B cell (primary cell): ENCODE measurements at regions not wholly inside any gene's neighbourhood (a gene's known extent, or its start where the extent isn't known, plus 50 kb on each side); places are given as distances from the start of the nearest gene placed in this dataset.

Experiments
- ATAC-seq: fragments of 200-7000 bp; cut with Tn5 transposase; one replicate; pipeline ENCODE4 v1.10.0; 2021; ENCODE audit warnings: low read depth, mild to moderate bottlenecking, moderate number of reproducible peaks, moderate library complexity
- CTCF ChIA-PET: fragments of 350-600 bp; sonication (Branson Sonifier 250); formaldehyde crosslinking; loops from one replicate; lab custom pipeline; 2021; ENCODE audit warnings: antibody characterized with exemption, inconsistent platforms; lab: Charles Lee
- POLR2A ChIA-PET: fragments of 350-600 bp; sonication (Branson Sonifier 250); formaldehyde crosslinking; loops from one replicate; lab custom pipeline; 2021; ENCODE audit warnings: antibody characterized with exemption; lab: Charles Lee
- DNase-seq: peaks from one replicate; pipeline ENCODE4 v3.0.0; 2013
- H2AFZ ChIP-seq: 2 replicates; pipeline ENCODE4 v1.6.1; 2012; ENCODE audit warnings: mild to moderate bottlenecking, low read depth, low read length; ENCODE audit not compliant: insufficient read depth, poor library complexity, severe bottlenecking
- H3K27ac ChIP-seq, 2 donors: 1 replicate in 1 of 2; 2 replicates in 1 of 2; pipeline ENCODE4 v1.5.1; 2012 to 2013; ENCODE audit warnings: low read length in 2 of 2, mild to moderate bottlenecking in 2 of 2, moderate library complexity in 1 of 2
- H3K27me3 ChIP-seq, 4 experiments: fragments of 200-600 bp in 1 of 4; sonication (generic) in 1 of 4; replicated peaks in 1 of 4; 1 replicate in 2 of 4; 2 replicates in 2 of 4; pipeline versions ENCODE4 v1.6.1 to v1.7.0; 2013 to 2016; ENCODE audit warnings: low read length in 3 of 4, mild to moderate bottlenecking in 2 of 4, mixed read lengths in 1 of 4, moderate library complexity in 1 of 4; ENCODE audit not compliant: insufficient read depth in 4 of 4, control insufficient read depth in 3 of 4; ENCODE audit errors: control extremely low read depth in 1 of 4
- H3K36me3 ChIP-seq, 2 experiments: replicated peaks in 1 of 2; 1 replicate in 1 of 2; 2 replicates in 1 of 2; pipeline versions ENCODE4 v1.6.1 to v1.7.1; 2013; ENCODE audit warnings: low read length in 1 of 2; ENCODE audit not compliant: insufficient read depth in 2 of 2, control insufficient read depth in 1 of 2; ENCODE audit errors: control extremely low read depth in 1 of 2, extremely low read depth in 1 of 2
- H3K4me1 ChIP-seq, 2 donors: fragments of 200-600 bp in 1 of 2; sonication (generic) in 1 of 2; 1 replicate in 1 of 2; 2 replicates in 1 of 2; pipeline versions ENCODE4 v1.5.1 to v1.6.1; 2013 to 2017; ENCODE audit warnings: low read length in 2 of 2; ENCODE audit not compliant: control insufficient read depth in 2 of 2, insufficient read depth in 2 of 2
- H3K4me2 ChIP-seq: replicated peaks from 2 replicates; pipeline ENCODE3; 2012; ENCODE audit warnings: mild to moderate bottlenecking, low read depth, low read length; ENCODE audit not compliant: poor library complexity, severe bottlenecking
- H3K4me3 ChIP-seq, 5 experiments: fragments of 200-600 bp in 1 of 5; sonication (generic) in 1 of 5; 1 replicate in 3 of 5; 2 replicates in 2 of 5; pipeline versions ENCODE4 v1.5.1 to v1.7.0; 2011 to 2016; ENCODE audit warnings: low read length in 4 of 5, mild to moderate bottlenecking in 4 of 5, low read depth in 2 of 5, control low read depth in 1 of 5, moderate library complexity in 1 of 5; ENCODE audit not compliant: insufficient read depth in 1 of 5; ENCODE audit errors: control extremely low read depth in 1 of 5, extremely low read depth in 1 of 5
- H3K79me2 ChIP-seq: fragments of 200-600 bp; sonication (generic); one replicate; pipeline ENCODE4 v1.6.0; 2016; ENCODE audit warnings: low read length; ENCODE audit not compliant: control insufficient read depth, insufficient read depth
- H3K9ac ChIP-seq: fragments of 200-600 bp; sonication (generic); 2 replicates; pipeline ENCODE4 v1.6.1; 2017; ENCODE audit warnings: mild to moderate bottlenecking, low read length, moderate library complexity
- H3K9me3 ChIP-seq, 3 donors: one replicate each; pipeline versions ENCODE4 v1.6.1 to v1.7.1; 2013; ENCODE audit warnings: low read length in 2 of 3; ENCODE audit not compliant: control insufficient read depth in 2 of 3, insufficient read depth in 1 of 3; ENCODE audit errors: control extremely low read depth in 1 of 3
- H4K20me1 ChIP-seq: 2 replicates; pipeline ENCODE4 v1.6.0; 2012; ENCODE audit warnings: mild to moderate bottlenecking, low read length; ENCODE audit not compliant: insufficient read depth, control insufficient read depth, poor library complexity, severe bottlenecking
- H3K27ac Mint-ChIP-seq: one replicate; pipeline ENCODE4 v1.8.0; 2021; ENCODE audit warnings: mixed read lengths
- H3K27me3 Mint-ChIP-seq: one replicate; pipeline ENCODE4 v1.8.0; 2021; ENCODE audit warnings: mixed read lengths
- H3K4me1 Mint-ChIP-seq: one replicate; pipeline ENCODE4 v1.8.0; 2021; ENCODE audit warnings: mixed read lengths
- H3K4me3 Mint-ChIP-seq: one replicate; pipeline ENCODE4 v1.8.0; 2021; ENCODE audit warnings: mixed read lengths
- H3K9me3 Mint-ChIP-seq: one replicate; pipeline ENCODE4 v1.8.0; 2022; ENCODE audit warnings: mixed read lengths; ENCODE audit not compliant: insufficient read depth
- CTCF ChIP-seq: fragments of 200-600 bp; IDR thresholded peaks from one replicate; pipeline ENCODE4 v1.8.0; 2022; ENCODE audit warnings: antibody characterized with exemption, mild to moderate bottlenecking
- EZH2 ChIP-seq: IDR thresholded peaks from 2 replicates; pipeline ENCODE4 v1.6.1; 2012; ENCODE audit warnings: borderline replicate concordance, low read depth, mild to moderate bottlenecking, moderate library complexity, low read length; ENCODE audit not compliant: insufficient read depth, poor library complexity, severe bottlenecking
- WGBS: methylation state at CpG from one replicate; pipeline ENCODE4 v1.1.5; 2013; ENCODE audit warnings: missing lambda C conversion rate; ENCODE audit not compliant: insufficient coverage; 5-methylcytosine and 5-hydroxymethylcytosine counted together
- intact Hi-C: fragments of 100-400 bp; cut with micrococcal nuclease; formaldehyde crosslinking; loops from one replicate; pipeline ENCODE4 v1.10.0; 2022

GRCh38 chr12:78566456-78566855 lies 298.1 kb upstream of the SYT1 start:
- no peak for ATAC-seq
- no peak for DNase-seq
- Histone ChIP-seq H3K4me2 (no peak overlapping the region), H3K79me2 (no peaks in the 10 kb centered on the region), H4K20me1 (no peaks in the 10 kb centered on the region), H3K4me3 (no peak overlapping the region), H3K27me3 (no peaks in the 10 kb centered on the region), H3K27ac (no peak overlapping the region), H3K36me3 (no peaks in the 10 kb centered on the region), H3K9ac (no peak overlapping the region), H2AFZ (no peak overlapping the region), H3K9me3 (no peaks in the 10 kb centered on the region), H3K4me1 (no peaks in the 10 kb centered on the region)
- ChIA-PET POLR2A (no interaction called here), CTCF (no interaction called here)
- WGBS = 64% methylated on average over 1 of the region's 3 CpGs
- Mint-ChIP-seq H3K9me3 (no peaks in the 10 kb centered on the region), H3K27ac (no peak overlapping the region), H3K27me3 (no peaks in the 10 kb centered on the region), H3K4me1 (no peaks in the 10 kb centered on the region), H3K4me3 (no peak overlapping the region)
- intact Hi-C loops = no loop called here
- TF ChIP-seq EZH2 = no peak
- no peak for TF ChIP-seq CTCF

- Histone ChIP-seq H3K4me1 (no peaks in the 10 kb centered on the region), H3K27ac (no peak overlapping the region), H3K9ac (no peak overlapping the region), H3K4me3 (no peak overlapping the region), H2AFZ (no peak overlapping the region), H3K79me2 (no peaks in the 10 kb centered on the region), H3K36me3 (no peaks in the 10 kb centered on the region), H3K4me2 (no peak overlapping the region), H3K27me3 (no peaks in the 10 kb centered on the region), H4K20me1 (no peaks in the 10 kb centered on the region), H3K9me3 (no peaks in the 10 kb centered on the region)
- H3K27ac Mint-ChIP-seq = no peak overlapping the region
- H3K4me3 Mint-ChIP-seq = no peak overlapping the region
- WGBS = 100% methylated on average over 1 of the region's 2 CpGs
- no peaks in the 10 kb centered on the region for H3K27me3 Mint-ChIP-seq
- DNase-seq (no peak), ATAC-seq (no peak)
- H3K9me3 Mint-ChIP-seq = no peaks in the 10 kb centered on the region
- TF ChIP-seq CTCF (no peak), EZH2 (no peak)
- H3K4me1 Mint-ChIP-seq = no peaks in the 10 kb centered on the region
- intact Hi-C loops = no loop called here
- CTCF ChIA-PET = no interaction called here
- POLR2A ChIA-PET = no interaction called here
Observed at GRCh38 chr12:78568321-78569020, 296.1 kb upstream of the SYT1 start.
